RWPE1 (cell line): ENCODE measurements at regions not wholly inside any gene's neighbourhood (a gene's known extent, or its start where the extent isn't known, plus 50 kb on each side); places are given as distances from the start of the nearest gene placed in this dataset.
A peak's percentile ranks its signal among the peaks of the same experiment; 100 is the strongest.

Experiments used
- CTCF ChIA-PET: fragments of 350-600 bp; sonication (Branson Sonifier 250); formaldehyde crosslinking; extraction: SDS; loops from one replicate; lab custom pipeline; 2021; lab: Yijun Ruan, JAX
- POLR2A ChIA-PET: fragments of 400-600 bp; formaldehyde crosslinking; extraction: SDS; loops from one replicate; lab custom pipeline; 2020; ENCODE audit warnings: antibody characterized with exemption; ENCODE audit not compliant: low non-redundant PET; lab: Yijun Ruan, JAX
- DNase-seq: peaks from one replicate; pipeline ENCODE4 v3.0.0; 2012; ENCODE audit warnings: low spot score
- H3K27ac ChIP-seq: fragments of 450-650 bp; 2 replicates; pipeline ENCODE4 v1.5.1; 2017
- TF ChIP-seq, protein P1 (sequence below): fragments of 450-650 bp; conservative IDR thresholded peaks from 2 replicates; pipeline ENCODE4 v1.5.1; 2017; ENCODE audit warnings: low read depth, mild to moderate bottlenecking

GRCh38 chr9:73264631-73265030, 113.0 kb downstream of the ANXA1 start:
- ChIA-PET POLR2A (no interaction called here), CTCF (no interaction called here)
- no peak for DNase-seq
- TF ChIP-seq, protein P1, sequence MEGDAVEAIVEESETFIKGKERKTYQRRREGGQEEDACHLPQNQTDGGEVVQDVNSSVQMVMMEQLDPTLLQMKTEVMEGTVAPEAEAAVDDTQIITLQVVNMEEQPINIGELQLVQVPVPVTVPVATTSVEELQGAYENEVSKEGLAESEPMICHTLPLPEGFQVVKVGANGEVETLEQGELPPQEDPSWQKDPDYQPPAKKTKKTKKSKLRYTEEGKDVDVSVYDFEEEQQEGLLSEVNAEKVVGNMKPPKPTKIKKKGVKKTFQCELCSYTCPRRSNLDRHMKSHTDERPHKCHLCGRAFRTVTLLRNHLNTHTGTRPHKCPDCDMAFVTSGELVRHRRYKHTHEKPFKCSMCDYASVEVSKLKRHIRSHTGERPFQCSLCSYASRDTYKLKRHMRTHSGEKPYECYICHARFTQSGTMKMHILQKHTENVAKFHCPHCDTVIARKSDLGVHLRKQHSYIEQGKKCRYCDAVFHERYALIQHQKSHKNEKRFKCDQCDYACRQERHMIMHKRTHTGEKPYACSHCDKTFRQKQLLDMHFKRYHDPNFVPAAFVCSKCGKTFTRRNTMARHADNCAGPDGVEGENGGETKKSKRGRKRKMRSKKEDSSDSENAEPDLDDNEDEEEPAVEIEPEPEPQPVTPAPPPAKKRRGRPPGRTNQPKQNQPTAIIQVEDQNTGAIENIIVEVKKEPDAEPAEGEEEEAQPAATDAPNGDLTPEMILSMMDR: no peak
- H3K27ac ChIP-seq: no peak overlapping the region

- CTCF ChIA-PET: no interaction called here
- no peak for DNase-seq
- H3K27ac ChIP-seq: no peak overlapping the region
- POLR2A ChIA-PET: no interaction called here
- TF ChIP-seq, protein P1: no peak
Measured at GRCh38 chr9:73265876-73266275, 114.2 kb downstream of the ANXA1 start.

DNA sequence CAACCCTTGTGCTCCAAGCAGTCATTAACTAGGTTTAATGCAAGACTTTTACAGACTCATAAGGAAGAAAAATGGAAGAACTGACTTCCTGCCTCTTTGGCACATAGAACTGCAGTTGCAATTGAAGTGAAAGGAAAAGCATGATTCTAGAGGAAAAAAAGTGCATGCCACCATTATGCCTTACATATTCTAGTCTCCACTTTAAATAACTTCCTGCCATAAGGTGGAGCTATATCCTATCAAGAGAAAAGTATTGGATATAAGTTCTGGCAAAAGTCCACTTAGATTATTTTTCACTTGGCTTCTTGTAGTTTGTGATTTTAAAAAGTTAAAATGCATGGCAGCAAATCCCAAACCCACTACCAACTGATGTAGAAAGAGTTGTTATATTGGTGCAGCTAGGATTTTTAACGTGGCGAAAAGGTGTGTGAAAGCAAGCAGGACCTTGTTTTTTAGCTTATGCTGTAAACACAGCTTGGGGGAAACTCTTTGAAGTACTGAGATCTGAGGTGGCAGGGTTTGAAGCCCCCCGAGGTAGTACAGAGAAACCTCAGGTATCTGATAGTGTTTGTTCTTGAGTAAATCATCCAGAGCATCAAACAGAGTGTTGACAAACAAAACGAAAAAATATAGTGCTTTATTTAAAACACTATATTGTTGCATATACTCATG, 117.9 kb downstream of the ANXA1 start:
- CTCF ChIA-PET: interaction anchor here (0.6 to 1.8 kb wide), 12 partner anchors 10 to 1477 kb away, joined by 3 to 8 read pairs (median 3); no protein-coding TSS in a partner anchor
- POLR2A ChIA-PET: no interaction called here
- TF ChIP-seq, protein P1: peak; percentile 20; the same call in 1 of the 2 replicates
- no peak for DNase-seq
- H3K27ac ChIP-seq: no peak overlapping the region

- peak; percentile 90 for DNase-seq
- POLR2A ChIA-PET: no interaction called here
- CTCF ChIA-PET: interaction anchor here (0.7 kb wide), 1 partner anchor 295 kb away, joined by 3 read pairs; no protein-coding TSS in a partner anchor
- TF ChIP-seq, protein P1: no peak
- H3K27ac ChIP-seq: no peak overlapping the region
Measured at GRCh38 chr9:73270967-73271721, 119.5 kb downstream of the ANXA1 start.

GRCh38 chr9:73280113-73280512, 128.4 kb downstream of the ANXA1 start:
- TF ChIP-seq, protein P1: no peak
- ChIA-PET CTCF (interaction anchor here (0.5 to 1.0 kb wide), 2 partner anchors 8 to 10 kb away, joined by 3 to 5 read pairs; no protein-coding TSS in a partner anchor), POLR2A (no interaction called here)
- H3K27ac ChIP-seq: no peak overlapping the region
- no peak for DNase-seq

GRCh38 chr9:73284377-73284776, 132.7 kb downstream of the ANXA1 start:
- no peak for DNase-seq
- H3K27ac ChIP-seq: no peak overlapping the region
- POLR2A ChIA-PET: no interaction called here
- CTCF ChIA-PET: interaction anchor here (0.5 kb wide), 1 partner anchor 457 kb away, joined by 3 read pairs; no protein-coding TSS in a partner anchor
- TF ChIP-seq, protein P1: no peak
